Psoas muscle (tissue), 7 donors: ENCODE measurements at regions not wholly inside any gene's neighbourhood (a gene's known extent, or its start where the extent isn't known, plus 50 kb on each side); places are given as distances from the start of the nearest gene placed in this dataset.

ENCODE experiments used
- ATAC-seq, 4 donors: fragments of 200-7000 bp; cut with Tn5 transposase; one replicate each; pipeline ENCODE4 v1.9.1; 2020; ENCODE audit warnings: moderate library complexity in 3 of 4, mild to moderate bottlenecking in 2 of 4
- DNase-seq, 2 donors: peaks; one replicate each; pipeline ENCODE4 v3.0.0-alpha.2; 2020
- H3K27ac ChIP-seq: fragments of 200-600 bp; one replicate; pipeline ENCODE4 v1.8.0; 2022
- H3K27me3 ChIP-seq, 3 donors: fragments of 200-600 bp in 1 of 3; one replicate each; pipeline versions ENCODE4 v1.6.1 to v1.8.0; 2013 to 2022; ENCODE audit warnings: low read length in 2 of 3, mild to moderate bottlenecking in 2 of 3, moderate library complexity in 1 of 3; ENCODE audit not compliant: insufficient read depth in 3 of 3
- H3K36me3 ChIP-seq, 2 donors: fragments of 200-600 bp in 1 of 2; one replicate each; pipeline versions ENCODE4 v1.6.1 to v1.8.0; 2013 to 2022; ENCODE audit warnings: low read depth in 1 of 2, mild to moderate bottlenecking in 1 of 2, moderate library complexity in 1 of 2; ENCODE audit not compliant: insufficient read depth in 1 of 2
- H3K4me1 ChIP-seq: fragments of 200-600 bp; one replicate; pipeline ENCODE4 v1.8.0; 2022
- H3K4me3 ChIP-seq: fragments of 200-600 bp; one replicate; pipeline ENCODE4 v1.8.0; 2022; ENCODE audit warnings: mild to moderate bottlenecking
- H3K9me3 ChIP-seq: fragments of 200-600 bp; one replicate; pipeline ENCODE4 v1.8.0; 2022
- WGBS, 3 donors: extraction: QIAGEN DNeasy Blood & Tissue Kit; methylation state at CpG; one replicate each; pipeline versions ENCODE4 v1.1.6 to v1.1.7; 2013; 5-methylcytosine and 5-hydroxymethylcytosine counted together
- intact Hi-C, 2 donors: fragments of 100-400 bp; cut with DNase I; formaldehyde crosslinking; loops; one replicate each; pipeline versions ENCODE4 v1.11.0 to v1.14.2; 2022
- TF ChIP-seq, protein P1 (sequence below): fragments of 200-600 bp; IDR thresholded peaks from one replicate; pipeline ENCODE4 v1.8.0; 2022; ENCODE audit warnings: antibody characterized with exemption
- donor health status: healthy with polysubstance abuse.
- donor health status: DM: no; HTN: no; CAD: no; lungs with moderate emphysema.
- donor health status: Bipolar disorder and iron deficiency.
- donor health status: healthy.
- donor health status: DM: yes; HTN: yes; CAD: no.
- donor health status: DM: no; HTN: no; CAD: no.
- donor health status: DM: yes; HTN: yes; CAD: no.

- Histone ChIP-seq H3K27me3 (no peaks in the 10 kb centered on the region), H3K4me3 (no peak overlapping the region), H3K9me3 (peaks cover 19% of the 10 kb centered on the region), H3K4me1 (peaks cover 33% of the 10 kb centered on the region), H3K36me3 (no peaks in the 10 kb centered on the region), H3K27ac (no peak overlapping the region)
- intact Hi-C loops: loop anchor here in 1 of 2 donors (5.0 kb wide), 2 partner anchors 54 to 374 kb away; partner anchors contain the start of gene PLPP3
- no peak for ATAC-seq
- WGBS, 3 donors: 41 to 61% (median 53%) methylated on average over 5 of the region's 5 CpGs
- TF ChIP-seq, protein P1, sequence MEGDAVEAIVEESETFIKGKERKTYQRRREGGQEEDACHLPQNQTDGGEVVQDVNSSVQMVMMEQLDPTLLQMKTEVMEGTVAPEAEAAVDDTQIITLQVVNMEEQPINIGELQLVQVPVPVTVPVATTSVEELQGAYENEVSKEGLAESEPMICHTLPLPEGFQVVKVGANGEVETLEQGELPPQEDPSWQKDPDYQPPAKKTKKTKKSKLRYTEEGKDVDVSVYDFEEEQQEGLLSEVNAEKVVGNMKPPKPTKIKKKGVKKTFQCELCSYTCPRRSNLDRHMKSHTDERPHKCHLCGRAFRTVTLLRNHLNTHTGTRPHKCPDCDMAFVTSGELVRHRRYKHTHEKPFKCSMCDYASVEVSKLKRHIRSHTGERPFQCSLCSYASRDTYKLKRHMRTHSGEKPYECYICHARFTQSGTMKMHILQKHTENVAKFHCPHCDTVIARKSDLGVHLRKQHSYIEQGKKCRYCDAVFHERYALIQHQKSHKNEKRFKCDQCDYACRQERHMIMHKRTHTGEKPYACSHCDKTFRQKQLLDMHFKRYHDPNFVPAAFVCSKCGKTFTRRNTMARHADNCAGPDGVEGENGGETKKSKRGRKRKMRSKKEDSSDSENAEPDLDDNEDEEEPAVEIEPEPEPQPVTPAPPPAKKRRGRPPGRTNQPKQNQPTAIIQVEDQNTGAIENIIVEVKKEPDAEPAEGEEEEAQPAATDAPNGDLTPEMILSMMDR: no peak
- DNase-seq: no peak
Observed at GRCh38 chr1:56202796-56203492, 376.4 kb downstream of the PLPP3 start.

DNA sequence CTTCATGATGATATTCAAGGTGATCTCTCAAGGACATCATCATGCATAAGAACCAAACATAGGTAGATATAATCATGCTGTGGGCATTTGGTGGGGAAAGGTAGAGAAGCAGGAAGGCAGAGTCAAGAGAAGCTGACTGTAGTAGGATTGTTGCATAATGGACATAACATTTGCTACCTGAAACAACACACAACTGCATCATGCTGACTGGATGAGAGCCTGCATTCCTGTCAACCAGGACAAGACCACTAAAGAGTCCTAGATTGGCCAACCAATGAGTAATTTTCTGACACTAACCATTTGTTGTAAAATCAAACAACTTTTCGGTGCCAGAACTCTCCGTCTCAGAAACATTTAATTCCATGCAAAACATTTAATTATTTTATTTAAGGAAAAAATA lies 377.2 kb downstream of the PLPP3 start:
- H3K4me1 ChIP-seq: peaks cover 36% of the 10 kb centered on the region
- no peaks in the 10 kb centered on the region for H3K27me3 ChIP-seq
- H3K4me3 ChIP-seq: no peak overlapping the region
- H3K27ac ChIP-seq: no peak overlapping the region
- 84 to 94% (median 85%) methylated on average over 2 of the region's 2 CpGs for WGBS, 3 donors
- DNase-seq: no peak
- H3K9me3 ChIP-seq: peaks cover 11% of the 10 kb centered on the region
- H3K36me3 ChIP-seq: no peaks in the 10 kb centered on the region
- ATAC-seq: no peak
- TF ChIP-seq, protein P1: no peak
- intact Hi-C loops: loop anchor here in 1 of 2 donors (5.0 kb wide), 2 partner anchors 55 to 375 kb away; partner anchors contain the start of gene PLPP3

DNA sequence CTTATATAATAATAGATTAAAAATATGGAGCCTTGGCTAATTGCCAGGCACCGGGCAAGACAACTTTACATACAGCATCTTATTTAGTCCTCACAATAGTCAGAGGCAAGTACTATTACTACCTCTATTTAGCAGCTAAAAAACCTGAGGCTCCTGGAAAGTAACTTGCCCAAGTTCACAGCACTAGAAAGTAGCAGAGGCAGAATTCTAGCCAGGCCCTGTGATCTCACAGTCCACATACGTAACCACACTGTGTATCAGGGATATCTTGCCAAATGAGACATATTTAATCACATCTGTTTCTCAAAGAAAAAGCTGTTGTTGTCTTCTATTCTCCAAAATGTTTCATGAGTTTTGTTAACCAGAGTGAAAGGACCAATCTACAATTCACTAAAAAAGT lies 378.5 kb downstream of the PLPP3 start:
- WGBS, 3 donors: 23 to 40% (median 24%) methylated on average over 2 of the region's 2 CpGs
- no peaks in the 10 kb centered on the region for H3K36me3 ChIP-seq
- peak overlapping the region; percentile 73 for H3K27ac ChIP-seq
- peak overlapping the region; percentile 2 for H3K4me3 ChIP-seq
- DNase-seq (no peak), ATAC-seq (peak in 1 of 4 donors; percentile 25)
- H3K4me1 ChIP-seq: peaks cover 49% of the 10 kb centered on the region
- H3K9me3 ChIP-seq: no peaks in the 10 kb centered on the region
- H3K27me3 ChIP-seq: no peaks in the 10 kb centered on the region
- TF ChIP-seq, protein P1: no peak
- intact Hi-C loops: loop anchor here in 1 of 2 donors (5.0 kb wide), 2 partner anchors 56 to 376 kb away; partner anchors contain the start of gene PLPP3

DNA sequence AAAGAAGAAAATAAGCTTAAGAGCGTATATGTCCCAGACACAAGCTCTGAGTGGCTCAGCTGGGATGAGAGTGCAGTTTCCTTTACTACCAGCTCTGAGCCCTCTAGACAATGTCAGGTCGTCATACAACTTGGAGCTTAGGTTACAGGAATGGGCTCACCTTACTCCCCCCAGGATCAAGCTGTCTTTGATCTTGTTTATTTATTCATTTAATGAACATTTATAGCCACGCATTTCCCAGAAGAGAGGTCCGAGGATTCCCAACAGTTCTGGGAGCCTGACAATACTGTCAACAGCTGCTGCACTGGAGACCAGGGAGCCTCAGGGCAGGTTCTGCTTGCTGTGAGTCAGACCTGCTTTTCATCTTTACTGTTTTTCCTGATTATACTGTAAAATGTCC lies 378.9 kb downstream of the PLPP3 start:
- 24 to 33% (median 26%) methylated on average over 4 of the region's 4 CpGs for WGBS, 3 donors
- Histone ChIP-seq H3K4me3 (peak overlapping the region; percentile 2), H3K27me3 (no peaks in the 10 kb centered on the region), H3K36me3 (no peaks in the 10 kb centered on the region), H3K4me1 (peaks cover 49% of the 10 kb centered on the region), H3K9me3 (no peaks in the 10 kb centered on the region), H3K27ac (peak overlapping the region; percentile 73)
- DNase-seq (peak in 1 of 2 donors; percentile 24), ATAC-seq (peak; percentile 77 to 85 (median 83))
- intact Hi-C loops: loop anchor here in 1 of 2 donors (5.0 kb wide), 2 partner anchors 57 to 377 kb away; partner anchors contain the start of gene PLPP3
- TF ChIP-seq, protein P1: no peak
